Muscle of leg (tissue), 3 donors: ENCODE measurements at regions not wholly inside any gene's neighbourhood (a gene's known extent, or its start where the extent isn't known, plus 50 kb on each side); places are given as distances from the start of the nearest gene placed in this dataset.

Experiments
- DNase-seq: peaks from one replicate; pipeline ENCODE4 v3.0.0; 2013
- H3K27ac ChIP-seq: one replicate; pipeline ENCODE4 v1.5.1; 2013; ENCODE audit warnings: mild to moderate bottlenecking, low read length, control low read depth
- H3K27me3 ChIP-seq: one replicate; pipeline ENCODE4 v1.6.1; 2013; ENCODE audit warnings: low read length; ENCODE audit not compliant: control insufficient read depth, insufficient read depth
- H3K36me3 ChIP-seq: one replicate; pipeline ENCODE4 v1.6.1; 2013; ENCODE audit warnings: low read length; ENCODE audit not compliant: control insufficient read depth, insufficient read depth
- H3K4me1 ChIP-seq: one replicate; pipeline ENCODE4 v1.6.1; 2013; ENCODE audit warnings: low read length; ENCODE audit not compliant: control insufficient read depth, insufficient read depth
- H3K4me3 ChIP-seq: one replicate; pipeline ENCODE4 v1.5.1; 2013; ENCODE audit warnings: low read length, control low read depth
- H3K9me3 ChIP-seq: replicated peaks from 2 replicates; pipeline ENCODE4 v1.6.1; 2013; ENCODE audit warnings: low read depth, low read length; ENCODE audit not compliant: control insufficient read depth
- WGBS: methylation state at CpG from one replicate; pipeline ENCODE4 v1.1.5; 2013; ENCODE audit warnings: missing lambda C conversion rate; ENCODE audit not compliant: insufficient coverage; 5-methylcytosine and 5-hydroxymethylcytosine counted together

GRCh38 chr12:19038209-19038608, 91.3 kb upstream of the PLEKHA5 start:
- Histone ChIP-seq H3K4me3 (no peak overlapping the region), H3K4me1 (peaks cover 7% of the 10 kb centered on the region), H3K27ac (peak overlapping the region; percentile 17), H3K36me3 (no peaks in the 10 kb centered on the region), H3K27me3 (no peaks in the 10 kb centered on the region), H3K9me3 (no peaks in the 10 kb centered on the region)
- DNase-seq = peak; percentile 52
- WGBS = 72% methylated on average over 6 of the region's 6 CpGs

- H3K4me3 ChIP-seq = no peak overlapping the region
- no peaks in the 10 kb centered on the region for H3K36me3 ChIP-seq
- H3K4me1 ChIP-seq = peaks cover 7% of the 10 kb centered on the region
- H3K27me3 ChIP-seq = no peaks in the 10 kb centered on the region
- no peak overlapping the region for H3K27ac ChIP-seq
- WGBS = no CpG with 5 or more reads among the region's 3 CpGs
- no peak for DNase-seq
- no peaks in the 10 kb centered on the region for H3K9me3 ChIP-seq
Observed at GRCh38 chr12:19039515-19039914, 90.0 kb upstream of the PLEKHA5 start.

GRCh38 chr12:19042221-19042620, 87.3 kb upstream of the PLEKHA5 start:
- no peaks in the 10 kb centered on the region for H3K9me3 ChIP-seq
- H3K27me3 ChIP-seq = no peaks in the 10 kb centered on the region
- H3K27ac ChIP-seq = no peak overlapping the region
- no peaks in the 10 kb centered on the region for H3K36me3 ChIP-seq
- no peak overlapping the region for H3K4me3 ChIP-seq
- no peak for DNase-seq
- 100% methylated on average over 1 of the region's 3 CpGs for WGBS
- peaks cover 7% of the 10 kb centered on the region for H3K4me1 ChIP-seq

GRCh38 chr12:19044430-19044829, 85.1 kb upstream of the PLEKHA5 start:
- WGBS = no CpG with 5 or more reads among the region's 3 CpGs

GRCh38 chr12:19044891-19045290, 84.6 kb upstream of the PLEKHA5 start:
- no peaks in the 10 kb centered on the region for H3K36me3 ChIP-seq
- 69% methylated on average over 2 of the region's 4 CpGs for WGBS
- DNase-seq = no peak
- no peak overlapping the region for H3K27ac ChIP-seq
- H3K27me3 ChIP-seq = no peaks in the 10 kb centered on the region
- H3K4me3 ChIP-seq = no peak overlapping the region
- H3K4me1 ChIP-seq = no peaks in the 10 kb centered on the region
- no peaks in the 10 kb centered on the region for H3K9me3 ChIP-seq

More at GRCh38 chr12:19044430-19044829, 85.1 kb upstream of the PLEKHA5 start:
- no peak overlapping the region for H3K27ac ChIP-seq
- H3K36me3 ChIP-seq = no peaks in the 10 kb centered on the region
- no peaks in the 10 kb centered on the region for H3K9me3 ChIP-seq
- H3K4me1 ChIP-seq = no peaks in the 10 kb centered on the region
- no peak overlapping the region for H3K4me3 ChIP-seq
- no peaks in the 10 kb centered on the region for H3K27me3 ChIP-seq
- DNase-seq = no peak

GRCh38 chr12:19045426-19045825, 84.1 kb upstream of the PLEKHA5 start:
- WGBS = no CpG with 5 or more reads among the region's 2 CpGs
- Histone ChIP-seq H3K9me3 (no peaks in the 10 kb centered on the region), H3K4me3 (no peak overlapping the region), H3K36me3 (no peaks in the 10 kb centered on the region), H3K4me1 (no peaks in the 10 kb centered on the region), H3K27ac (no peak overlapping the region), H3K27me3 (no peaks in the 10 kb centered on the region)
- DNase-seq = no peak

GRCh38 chr12:19048943-19049342, 80.6 kb upstream of the PLEKHA5 start:
- Histone ChIP-seq H3K27ac (no peak overlapping the region), H3K4me3 (no peak overlapping the region), H3K9me3 (no peaks in the 10 kb centered on the region), H3K36me3 (no peaks in the 10 kb centered on the region), H3K4me1 (no peaks in the 10 kb centered on the region), H3K27me3 (no peaks in the 10 kb centered on the region)
- DNase-seq = no peak
- no CpG with 5 or more reads among the region's 3 CpGs for WGBS

- Histone ChIP-seq H3K27me3 (no peaks in the 10 kb centered on the region), H3K27ac (no peak overlapping the region), H3K9me3 (no peaks in the 10 kb centered on the region), H3K4me3 (no peak overlapping the region), H3K36me3 (no peaks in the 10 kb centered on the region), H3K4me1 (no peaks in the 10 kb centered on the region)
- no peak for DNase-seq
- WGBS = no CpG with 5 or more reads among the region's 2 CpGs
Observed at GRCh38 chr12:19052689-19053088, 76.8 kb upstream of the PLEKHA5 start.

- Histone ChIP-seq H3K4me3 (no peak overlapping the region), H3K36me3 (no peaks in the 10 kb centered on the region), H3K4me1 (no peaks in the 10 kb centered on the region), H3K27ac (no peak overlapping the region), H3K27me3 (no peaks in the 10 kb centered on the region), H3K9me3 (no peaks in the 10 kb centered on the region)
- no peak for DNase-seq
- WGBS = no CpG with 5 or more reads among the region's 1 CpG
Observed at GRCh38 chr12:19053218-19053617, 76.3 kb upstream of the PLEKHA5 start.

- Histone ChIP-seq H3K36me3 (no peaks in the 10 kb centered on the region), H3K27ac (no peak overlapping the region), H3K9me3 (no peaks in the 10 kb centered on the region), H3K4me3 (no peak overlapping the region), H3K27me3 (no peaks in the 10 kb centered on the region), H3K4me1 (peaks cover 4% of the 10 kb centered on the region)
- no peak for DNase-seq
- WGBS = no CpG with 5 or more reads among the region's 1 CpG
Observed at GRCh38 chr12:19054035-19054434, 75.5 kb upstream of the PLEKHA5 start.

- H3K36me3 ChIP-seq = no peaks in the 10 kb centered on the region
- 87% methylated on average over 3 of the region's 4 CpGs for WGBS
- H3K9me3 ChIP-seq = no peaks in the 10 kb centered on the region
- no peak for DNase-seq
- peaks cover 4% of the 10 kb centered on the region for H3K4me1 ChIP-seq
- H3K27ac ChIP-seq = no peak overlapping the region
- no peak overlapping the region for H3K4me3 ChIP-seq
- H3K27me3 ChIP-seq = no peaks in the 10 kb centered on the region
Observed at GRCh38 chr12:19055589-19055988, 73.9 kb upstream of the PLEKHA5 start.
